Adrenal gland (tissue), 9 donors: ENCODE measurements at regions not wholly inside any gene's neighbourhood (a gene's known extent, or its start where the extent isn't known, plus 50 kb on each side); places are given as distances from the start of the nearest gene placed in this dataset.

ENCODE experiments used
- DNase-seq, 7 donors: peaks; one replicate each; pipeline ENCODE4 v3.0.0-alpha.2; 2019 to 2020
- H3K27ac ChIP-seq, 5 donors: fragments of 200-600 bp; sonication (generic) in 4 of 5; 1 replicate in 3 of 5; 2 replicates in 2 of 5; pipeline versions ENCODE4 v1.5.1 to v1.8.0; 2016 to 2020; ENCODE audit warnings: mild to moderate bottlenecking in 1 of 5
- H3K27me3 ChIP-seq: fragments of 200-600 bp; 2 replicates; pipeline ENCODE4 v1.8.0; 2021
- H3K36me3 ChIP-seq, 2 donors: fragments of 200-600 bp; replicated peaks in 1 of 2; 1 replicate in 1 of 2; 2 replicates in 1 of 2; pipeline versions ENCODE4 v1.5.1 to v1.8.0; 2018 to 2022
- H3K4me1 ChIP-seq, 2 donors: fragments of 200-600 bp; replicated peaks in 1 of 2; 1 replicate in 1 of 2; 2 replicates in 1 of 2; pipeline versions ENCODE4 v1.5.1 to v1.8.0; 2018 to 2021
- H3K4me3 ChIP-seq, 4 donors: fragments of 200-600 bp; sonication (generic) in 3 of 4; one replicate each; pipeline ENCODE4 v1.5.1; 2016 to 2018
- H3K9me3 ChIP-seq, 3 donors: fragments of 200-600 bp; sonication (generic) in 1 of 3; replicated peaks in 1 of 3; 1 replicate in 2 of 3; 2 replicates in 1 of 3; pipeline versions ENCODE4 v1.5.1 to v1.8.0; 2016 to 2021
- POLR2A ChIP-seq, 2 donors: fragments of 450-650 bp; IDR thresholded peaks; one replicate each; pipeline ENCODE4 v1.6.1; 2017; ENCODE audit warnings: antibody characterized with exemption in 2 of 2, mild to moderate bottlenecking in 2 of 2, moderate library complexity in 1 of 2
- WGBS, 4 donors: extraction: QIAGEN DNeasy Blood & Tissue Kit in 2 of 4; methylation state at CpG; one replicate each; pipeline versions ENCODE4 v1.1.5 to v1.1.7; 2013 to 2017; 5-methylcytosine and 5-hydroxymethylcytosine counted together
- intact Hi-C, 2 donors: fragments of 100-400 bp; cut with DNase I; formaldehyde crosslinking; loops; one replicate each; pipeline versions ENCODE4 v1.14.1 to v1.15.0; 2022 to 2023
- TF ChIP-seq, protein P1 (sequence below), 6 experiments: fragments of 450-650 bp in 4 of 6; fragments of 200-600 bp in 2 of 6; sonication (generic) in 1 of 6; IDR thresholded peaks; 1 replicate in 5 of 6; 2 replicates in 1 of 6; pipeline versions ENCODE4 v1.5.1 to v1.8.0; 2016 to 2021; ENCODE audit warnings: antibody characterized with exemption in 6 of 6, mild to moderate bottlenecking in 2 of 6, moderate library complexity in 1 of 6
- donor health status: healthy with polysubstance abuse.
- donor health status: Bipolar disorder and iron deficiency.
- donor health status: DM: yes; HTN: yes; CAD: no.
- donor health status: DM: no; HTN: no; CAD: no.
- donor health status: DM: no; HTN: no; CAD: no.

DNA sequence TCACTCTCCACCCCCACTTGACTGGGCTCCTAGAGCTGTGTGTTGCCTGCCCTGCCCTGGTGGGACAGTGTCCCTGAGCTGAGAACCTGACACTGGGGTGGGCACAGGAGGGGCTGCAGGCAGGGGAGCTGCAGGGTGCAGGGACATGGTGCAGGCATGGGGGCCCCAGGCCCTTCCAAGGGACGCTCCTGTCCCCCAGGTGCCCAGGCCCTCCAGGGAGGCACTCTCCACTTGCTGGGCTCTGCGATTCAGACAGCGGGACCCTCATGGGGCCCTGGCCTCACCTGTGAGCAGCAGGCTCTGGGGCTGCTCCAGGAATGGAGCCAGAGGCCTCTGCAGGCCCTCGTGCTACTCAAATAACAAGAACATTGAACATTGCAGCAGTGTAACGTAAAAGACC, 89.4 kb downstream of the BARX1 start:
- WGBS, 4 donors, result 66 to 100% (median 75%) methylated on average over 2 to 5 of the region's 5 CpGs
- Histone ChIP-seq H3K36me3 (no peaks in the 10 kb centered on the region), H3K27me3 (peaks cover 12% of the 10 kb centered on the region), H3K4me3 (no peak overlapping the region), H3K27ac (no peak overlapping the region), H3K4me1 (no peaks in the 10 kb centered on the region), H3K9me3 (no peaks in the 10 kb centered on the region)
- intact Hi-C loops, result no loop called here
- DNase-seq, result no peak
- TF ChIP-seq, protein P1, sequence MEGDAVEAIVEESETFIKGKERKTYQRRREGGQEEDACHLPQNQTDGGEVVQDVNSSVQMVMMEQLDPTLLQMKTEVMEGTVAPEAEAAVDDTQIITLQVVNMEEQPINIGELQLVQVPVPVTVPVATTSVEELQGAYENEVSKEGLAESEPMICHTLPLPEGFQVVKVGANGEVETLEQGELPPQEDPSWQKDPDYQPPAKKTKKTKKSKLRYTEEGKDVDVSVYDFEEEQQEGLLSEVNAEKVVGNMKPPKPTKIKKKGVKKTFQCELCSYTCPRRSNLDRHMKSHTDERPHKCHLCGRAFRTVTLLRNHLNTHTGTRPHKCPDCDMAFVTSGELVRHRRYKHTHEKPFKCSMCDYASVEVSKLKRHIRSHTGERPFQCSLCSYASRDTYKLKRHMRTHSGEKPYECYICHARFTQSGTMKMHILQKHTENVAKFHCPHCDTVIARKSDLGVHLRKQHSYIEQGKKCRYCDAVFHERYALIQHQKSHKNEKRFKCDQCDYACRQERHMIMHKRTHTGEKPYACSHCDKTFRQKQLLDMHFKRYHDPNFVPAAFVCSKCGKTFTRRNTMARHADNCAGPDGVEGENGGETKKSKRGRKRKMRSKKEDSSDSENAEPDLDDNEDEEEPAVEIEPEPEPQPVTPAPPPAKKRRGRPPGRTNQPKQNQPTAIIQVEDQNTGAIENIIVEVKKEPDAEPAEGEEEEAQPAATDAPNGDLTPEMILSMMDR (IDR thresholded peaks at IDR 0.05), result no peak
- TF ChIP-seq POLR2A (IDR thresholded peaks at IDR 0.05), result no peak

DNA sequence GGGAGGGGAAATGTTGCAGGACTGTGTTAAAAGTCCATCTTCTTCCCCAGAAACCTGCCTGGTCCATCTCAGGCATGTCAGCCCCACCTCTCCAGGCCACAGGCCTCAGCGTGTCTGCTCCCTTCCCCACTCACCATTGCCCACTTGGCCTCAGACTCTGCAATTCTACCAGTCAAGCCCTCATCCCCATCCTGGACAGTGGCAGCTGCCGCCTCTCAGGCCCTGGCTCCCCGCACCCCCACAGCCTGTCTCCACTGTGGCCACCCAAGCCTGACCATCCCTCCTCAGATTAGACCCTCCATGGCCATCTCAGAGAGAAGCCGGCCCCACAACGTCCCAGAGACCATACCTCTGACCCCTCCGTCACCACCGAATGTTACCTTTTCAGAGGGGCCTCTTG, 89.9 kb downstream of the BARX1 start:
- no peaks in the 10 kb centered on the region for H3K4me1 ChIP-seq
- intact Hi-C loops, result no loop called here
- H3K27me3 ChIP-seq, result peaks cover 15% of the 10 kb centered on the region
- no peak overlapping the region for H3K4me3 ChIP-seq
- no peak for DNase-seq
- no peaks in the 10 kb centered on the region for H3K36me3 ChIP-seq
- no peak overlapping the region for H3K27ac ChIP-seq
- TF ChIP-seq, protein P1 (IDR thresholded peaks at IDR 0.05), result no peak
- TF ChIP-seq POLR2A (IDR thresholded peaks at IDR 0.05), result no peak
- H3K9me3 ChIP-seq, result no peaks in the 10 kb centered on the region
- WGBS, 4 donors, result 81 to 90% (median 86%) methylated on average over 7 of the region's 7 CpGs

- WGBS, 4 donors, result 82 to 92% (median 83%) methylated on average over 9 of the region's 9 CpGs
- H3K4me3 ChIP-seq, result no peak overlapping the region
- no peaks in the 10 kb centered on the region for H3K4me1 ChIP-seq
- H3K36me3 ChIP-seq, result no peaks in the 10 kb centered on the region
- peaks cover 18% of the 10 kb centered on the region for H3K27me3 ChIP-seq
- intact Hi-C loops, result no loop called here
- H3K9me3 ChIP-seq, result no peaks in the 10 kb centered on the region
- H3K27ac ChIP-seq, result no peak overlapping the region
- no peak for DNase-seq
- TF ChIP-seq POLR2A (IDR thresholded peaks at IDR 0.05), result no peak
- TF ChIP-seq, protein P1 (IDR thresholded peaks at IDR 0.05), result no peak
These were observed 90.3 kb downstream of the BARX1 start for GRCh38 chr9:93864840-93865239.

GRCh38 chr9:93864032-93864431, 91.1 kb downstream of the BARX1 start:
- intact Hi-C loops, result no loop called here
- Histone ChIP-seq H3K9me3 (no peaks in the 10 kb centered on the region), H3K36me3 (no peaks in the 10 kb centered on the region), H3K27ac (no peak overlapping the region), H3K4me1 (no peaks in the 10 kb centered on the region), H3K27me3 (peaks cover 26% of the 10 kb centered on the region), H3K4me3 (no peak overlapping the region)
- 27 to 41% (median 36%) methylated on average over 12 of the region's 12 CpGs for WGBS, 4 donors
- DNase-seq, result no peak
- TF ChIP-seq POLR2A (IDR thresholded peaks at IDR 0.05), result no peak
- TF ChIP-seq, protein P1 (IDR thresholded peaks at IDR 0.05), result no peak
